ENCODE measurements at regions not wholly inside any gene's neighbourhood (a gene's known extent, or its start where the extent isn't known, plus 50 kb on each side); places are given as distances from the start of the nearest gene placed in this dataset.

- WGBS, 2 donors (ENCODE audit: low coverage in 1 of 2): 57 to 66% methylated on average over 3 of the region's 3 CpGs
- TF ChIP-seq EP300 (IDR thresholded peaks at IDR 0.05): no peak
- no peak for TF ChIP-seq POLR2AphosphoS5 (IDR thresholded peaks at IDR 0.05)
- TF ChIP-seq POLR2A (IDR thresholded peaks at IDR 0.05): no peak
- TF ChIP-seq CTCF (IDR thresholded peaks at IDR 0.05): no peak
These were observed 396.6 kb downstream of the TLR4 start for GRCh38 chr9:118100529-118101419.

GRCh38 chr9:118104363-118104762 is 400.2 kb downstream of the TLR4 start:
- Histone ChIP-seq H3K27ac (no peak overlapping the region), H3K4me3 (no peak overlapping the region), H3K9me3 (no peaks in the 10 kb centered on the region), H3K27me3 (no peaks in the 10 kb centered on the region), H3K36me3 (no peaks in the 10 kb centered on the region), H3K4me1 (no peaks in the 10 kb centered on the region)
- TF ChIP-seq POLR2AphosphoS5 (IDR thresholded peaks at IDR 0.05): no peak
- TF ChIP-seq CTCF (IDR thresholded peaks at IDR 0.05): no peak
- TF ChIP-seq EP300 (IDR thresholded peaks at IDR 0.05): no peak
- no peak for TF ChIP-seq POLR2A (IDR thresholded peaks at IDR 0.05)
- ATAC-seq: no peak

More at GRCh38 chr9:118100529-118101419, 396.6 kb downstream of the TLR4 start:
- no peaks in the 10 kb centered on the region for H3K27me3 ChIP-seq
- H3K9me3 ChIP-seq: no peaks in the 10 kb centered on the region
- no peaks in the 10 kb centered on the region for H3K4me1 ChIP-seq
- no peaks in the 10 kb centered on the region for H3K36me3 ChIP-seq
- H3K4me3 ChIP-seq: no peak overlapping the region
- no peak for ATAC-seq
- no peak overlapping the region for H3K27ac ChIP-seq

GRCh38 chr9:118108971-118109370 is 404.8 kb downstream of the TLR4 start:
- TF ChIP-seq CTCF (IDR thresholded peaks at IDR 0.05) (no peak), POLR2AphosphoS5 (IDR thresholded peaks at IDR 0.05) (no peak), EP300 (IDR thresholded peaks at IDR 0.05) (no peak), POLR2A (IDR thresholded peaks at IDR 0.05) (no peak)
- WGBS, 2 donors (ENCODE audit: low coverage in 1 of 2): 100% methylated on average over 1 of the region's 1 CpG
- peaks cover 1% of the 10 kb centered on the region for H3K27me3 ChIP-seq

GRCh38 chr9:118109542-118109941 is 405.3 kb downstream of the TLR4 start:
- Histone ChIP-seq H3K9me3 (no peaks in the 10 kb centered on the region), H3K4me1 (no peaks in the 10 kb centered on the region), H3K4me3 (no peak overlapping the region), H3K27me3 (peaks cover 3% of the 10 kb centered on the region), H3K36me3 (no peaks in the 10 kb centered on the region), H3K27ac (no peak overlapping the region)
- TF ChIP-seq POLR2AphosphoS5 (IDR thresholded peaks at IDR 0.05) (no peak), POLR2A (IDR thresholded peaks at IDR 0.05) (no peak), EP300 (IDR thresholded peaks at IDR 0.05) (no peak), CTCF (IDR thresholded peaks at IDR 0.05) (no peak)
- WGBS, 2 donors (ENCODE audit: low coverage in 1 of 2): 54 to 72% methylated on average over 3 of the region's 3 CpGs
- ATAC-seq: no peak

More at GRCh38 chr9:118108971-118109370, 404.8 kb downstream of the TLR4 start:
- Histone ChIP-seq H3K27ac (no peak overlapping the region), H3K9me3 (no peaks in the 10 kb centered on the region), H3K4me1 (no peaks in the 10 kb centered on the region), H3K4me3 (no peak overlapping the region), H3K36me3 (no peaks in the 10 kb centered on the region)
- no peak for ATAC-seq

GRCh38 chr9:118121361-118121760 is 417.2 kb downstream of the TLR4 start:
- 0% methylated on average over 1 of the region's 2 CpGs for WGBS, 2 donors (ENCODE audit: low coverage in 1 of 2)
- H3K4me3 ChIP-seq: no peak overlapping the region
- no peak for TF ChIP-seq EP300 (IDR thresholded peaks at IDR 0.05)
- TF ChIP-seq POLR2A (IDR thresholded peaks at IDR 0.05): no peak
- TF ChIP-seq CTCF (IDR thresholded peaks at IDR 0.05): no peak
- TF ChIP-seq POLR2AphosphoS5 (IDR thresholded peaks at IDR 0.05): no peak
- no peak overlapping the region for H3K27ac ChIP-seq
- H3K27me3 ChIP-seq: no peaks in the 10 kb centered on the region
- H3K36me3 ChIP-seq: no peaks in the 10 kb centered on the region
- ATAC-seq: no peak
- H3K9me3 ChIP-seq: no peaks in the 10 kb centered on the region
- H3K4me1 ChIP-seq: no peaks in the 10 kb centered on the region
